ENCODE measurements at regions not wholly inside any gene's neighbourhood (a gene's known extent, or its start where the extent isn't known, plus 50 kb on each side); places are given as distances from the start of the nearest gene placed in this dataset.

DNA sequence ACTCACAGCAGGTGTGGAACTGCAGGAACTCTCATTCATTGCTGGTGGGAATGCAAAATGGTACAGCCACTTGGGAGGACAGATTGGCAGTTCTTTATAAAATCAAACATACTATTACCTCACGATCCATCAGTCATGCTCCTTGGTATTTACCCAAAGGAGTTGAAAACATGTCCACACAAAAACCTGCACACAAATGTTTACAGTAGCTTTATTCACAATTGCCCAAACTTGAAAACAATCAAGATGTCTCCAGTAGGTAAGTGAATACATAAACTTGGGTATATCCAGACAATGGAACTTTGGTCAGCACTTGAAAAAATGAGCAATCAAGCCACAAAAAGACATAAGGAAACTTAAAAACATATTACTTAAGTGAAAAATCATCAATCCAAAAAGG lies 215.5 kb downstream of the IRX1 start:
- in situ Hi-C loops (cut with HindIII; ENCODE audit: low sequenced_read_pairs) = no loop called here

DNA sequence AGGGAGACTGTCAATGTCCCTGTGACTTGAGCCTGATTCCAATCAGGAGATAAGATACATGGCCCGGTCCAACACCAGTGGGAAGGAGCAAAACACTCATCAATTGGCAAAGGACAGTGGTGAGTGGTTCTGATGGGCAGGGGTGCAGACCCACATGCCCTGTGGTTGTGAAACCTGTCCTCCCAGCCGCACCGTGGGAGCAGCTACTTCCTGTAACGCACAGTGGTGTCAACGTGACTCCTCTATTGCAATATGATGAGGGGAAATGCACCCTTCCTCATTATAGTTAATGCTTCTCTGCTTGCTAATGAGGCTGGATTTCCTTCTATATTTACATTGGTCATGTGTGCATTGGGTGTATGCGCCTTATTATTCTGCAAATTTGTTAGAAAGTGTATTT lies 223.0 kb downstream of the IRX1 start:
- in situ Hi-C loops (cut with HindIII; ENCODE audit: low sequenced_read_pairs) = no loop called here

DNA sequence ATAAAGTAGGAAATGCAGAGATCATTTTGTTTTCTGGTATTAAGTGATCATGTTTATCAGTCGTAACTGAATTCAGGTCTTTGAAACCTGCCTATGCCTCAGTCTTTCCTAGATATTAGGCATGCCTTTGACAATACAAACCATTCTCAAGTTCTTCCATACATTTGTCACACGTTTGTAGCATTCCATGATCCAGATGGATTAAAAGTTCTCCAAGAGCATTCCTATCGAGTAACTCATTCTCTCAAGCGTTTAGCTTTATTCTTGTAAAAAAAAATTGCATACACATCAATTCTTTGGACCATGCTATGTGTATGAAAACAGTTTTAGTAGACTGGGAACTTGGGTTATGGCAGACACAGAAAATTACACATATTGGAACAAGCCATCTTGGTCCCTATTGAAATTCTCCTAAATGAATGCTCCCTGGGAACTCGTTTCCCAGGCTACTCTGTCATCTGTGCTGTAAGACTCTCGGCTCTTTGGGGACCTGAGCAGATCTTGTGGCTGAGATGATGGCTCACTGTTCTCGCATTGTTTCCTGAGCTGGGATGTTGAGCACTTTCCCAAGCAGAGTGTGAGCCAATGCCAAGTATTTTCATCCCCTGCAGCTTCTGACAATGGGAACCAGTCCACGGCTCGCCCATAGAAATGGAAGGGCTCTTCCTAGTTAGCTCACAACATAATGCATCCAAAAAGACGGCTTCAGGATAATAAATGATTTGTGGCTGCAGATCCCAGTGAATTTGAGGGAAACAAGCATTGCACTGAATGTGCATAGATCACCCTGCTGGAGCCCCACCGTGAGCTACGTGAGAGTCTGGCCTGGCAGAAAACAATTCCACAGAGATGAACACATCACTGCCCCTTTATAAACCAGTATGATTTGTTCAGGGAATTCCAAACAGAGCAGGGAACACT lies 230.2 kb downstream of the IRX1 start:
- in situ Hi-C loops (cut with HindIII; ENCODE audit: low sequenced_read_pairs) = no loop called here

DNA sequence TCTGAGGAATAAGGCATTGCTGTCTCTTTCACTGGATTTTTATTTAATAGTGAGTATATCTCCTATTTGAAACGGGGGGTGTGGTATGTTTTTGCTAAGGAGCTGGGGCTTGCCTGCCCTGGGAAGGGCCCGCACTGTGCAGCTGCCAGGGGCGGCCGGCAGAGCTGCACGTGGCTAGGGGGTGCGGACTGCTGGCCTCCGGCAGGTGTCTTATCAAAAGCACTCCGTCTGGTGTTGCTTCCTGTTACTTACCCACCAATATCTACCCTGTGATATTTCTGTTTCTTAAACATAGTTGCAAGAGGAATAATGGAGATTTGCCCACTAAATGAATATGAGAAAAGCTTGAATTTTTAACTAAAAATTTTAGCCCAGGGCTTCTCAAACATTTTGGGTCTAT lies 232.0 kb downstream of the IRX1 start:
- in situ Hi-C loops (cut with HindIII; ENCODE audit: low sequenced_read_pairs) = no loop called here

DNA sequence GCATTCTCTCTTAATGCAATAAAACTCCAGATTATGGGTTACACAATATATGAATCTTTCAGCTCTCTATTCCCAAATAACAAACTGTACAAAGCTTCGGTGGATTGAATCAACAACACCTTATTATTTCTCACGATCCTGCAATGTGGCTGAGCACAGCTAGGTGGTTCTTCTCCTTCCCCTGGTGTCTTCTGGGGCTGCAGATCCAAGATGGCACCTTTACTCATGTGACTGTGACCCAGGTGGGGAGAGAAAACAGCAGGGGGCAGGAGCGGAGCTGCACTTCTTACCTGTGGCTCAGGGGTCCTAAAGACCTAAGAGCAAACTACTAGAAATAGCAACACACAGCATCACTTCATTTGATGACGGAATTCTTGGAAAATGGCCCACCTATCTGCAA lies 233.1 kb downstream of the IRX1 start:
- in situ Hi-C loops (cut with HindIII; ENCODE audit: low sequenced_read_pairs) = no loop called here

DNA sequence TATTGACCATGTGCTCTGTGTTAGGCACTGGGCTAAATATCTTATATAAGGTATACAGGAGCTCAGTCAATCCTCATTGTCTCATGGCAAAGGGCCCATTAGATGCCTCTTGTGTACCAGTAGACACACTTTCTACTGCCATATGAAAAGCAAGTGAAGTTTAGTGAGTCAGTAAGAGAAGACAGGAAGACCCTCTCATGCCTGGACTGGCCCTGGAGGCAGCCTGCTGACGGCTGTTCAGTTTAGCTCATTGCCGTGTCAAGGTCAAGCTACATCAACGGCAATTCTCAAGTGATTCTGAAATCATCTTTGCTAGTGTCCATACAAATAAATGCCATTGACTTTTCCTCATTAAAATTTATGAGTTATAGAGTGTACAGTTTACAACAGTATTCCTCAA lies 237.9 kb downstream of the IRX1 start:
- in situ Hi-C loops (cut with HindIII; ENCODE audit: low sequenced_read_pairs) = no loop called here

DNA sequence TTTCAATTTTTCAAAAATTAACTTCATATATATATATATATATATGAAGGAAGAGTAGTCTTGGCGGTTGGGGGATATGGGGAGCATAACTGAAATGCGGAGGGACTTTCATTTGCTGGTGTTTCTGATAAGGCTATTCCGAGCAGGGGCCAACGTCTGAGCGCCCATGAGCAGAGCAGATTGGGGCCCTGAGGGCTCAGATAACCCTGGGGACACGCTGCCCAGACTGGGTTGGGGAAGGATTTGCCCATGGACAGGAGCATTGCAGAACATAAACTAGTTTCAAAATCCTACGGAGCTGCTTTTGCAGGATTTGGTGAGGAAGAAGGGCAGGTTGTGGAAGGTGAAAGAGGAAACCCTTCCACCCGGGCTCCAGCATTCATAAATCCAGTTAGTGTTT lies 240.2 kb downstream of the IRX1 start:
- in situ Hi-C loops (cut with HindIII; ENCODE audit: low sequenced_read_pairs) = no loop called here

DNA sequence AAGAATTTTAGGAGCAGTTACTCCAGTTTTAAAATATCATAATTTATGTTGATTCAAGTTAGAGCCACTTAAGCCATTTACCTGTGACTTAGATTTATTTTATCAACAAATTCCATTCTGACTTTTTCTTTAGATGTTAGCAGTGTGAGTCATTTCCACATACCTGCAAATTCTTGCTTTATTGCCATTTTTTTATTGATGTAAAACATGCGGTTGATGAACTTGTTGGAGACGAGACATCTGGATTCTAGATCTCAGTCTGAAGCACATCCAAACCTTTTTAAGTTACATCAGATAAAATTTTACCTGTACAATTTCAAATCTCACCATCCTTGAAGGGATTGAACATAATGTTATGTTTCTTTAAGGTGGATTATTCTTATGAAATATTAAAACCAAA lies 240.9 kb downstream of the IRX1 start:
- in situ Hi-C loops (cut with HindIII; ENCODE audit: low sequenced_read_pairs) = no loop called here

DNA sequence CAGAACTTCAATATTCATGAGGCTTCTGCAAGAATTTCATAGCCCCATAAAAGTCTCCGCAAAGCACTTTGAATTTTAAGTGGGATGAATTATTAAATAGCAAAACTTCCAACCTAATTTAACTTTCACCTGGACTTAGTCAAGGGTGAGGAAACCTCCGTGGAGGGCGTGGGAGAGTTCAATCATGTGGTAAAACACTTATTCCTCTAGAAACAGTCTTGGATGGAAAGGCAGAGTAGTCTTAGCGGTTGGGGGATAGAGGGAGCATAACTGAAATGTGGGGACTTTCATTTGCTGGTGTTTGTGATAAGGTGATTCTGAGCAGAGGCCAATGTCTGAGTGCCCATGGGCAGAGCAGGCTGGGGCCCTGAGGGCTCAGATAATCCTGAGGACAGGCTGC lies 241.9 kb downstream of the IRX1 start:
- in situ Hi-C loops (cut with HindIII; ENCODE audit: low sequenced_read_pairs) = no loop called here

DNA sequence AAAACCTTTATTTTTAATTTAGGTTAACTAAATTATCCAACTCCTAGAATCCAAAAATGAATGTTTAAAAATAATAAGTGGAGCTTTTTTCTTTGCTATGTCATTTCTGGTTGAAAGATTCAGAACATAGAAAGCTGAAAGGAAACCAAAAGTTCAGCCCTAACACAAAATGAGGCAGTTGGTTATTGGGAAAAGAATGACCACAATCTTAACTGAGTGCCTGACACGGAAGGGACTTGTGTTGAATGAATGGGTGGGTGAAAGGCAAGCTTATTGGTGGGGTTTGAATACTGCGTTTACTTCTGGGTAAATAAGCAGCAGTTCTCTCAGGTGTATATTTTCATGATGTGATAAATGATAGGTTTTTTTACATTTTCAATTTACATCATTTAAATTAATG lies 243.5 kb downstream of the IRX1 start:
- in situ Hi-C loops (cut with HindIII; ENCODE audit: low sequenced_read_pairs) = no loop called here

DNA sequence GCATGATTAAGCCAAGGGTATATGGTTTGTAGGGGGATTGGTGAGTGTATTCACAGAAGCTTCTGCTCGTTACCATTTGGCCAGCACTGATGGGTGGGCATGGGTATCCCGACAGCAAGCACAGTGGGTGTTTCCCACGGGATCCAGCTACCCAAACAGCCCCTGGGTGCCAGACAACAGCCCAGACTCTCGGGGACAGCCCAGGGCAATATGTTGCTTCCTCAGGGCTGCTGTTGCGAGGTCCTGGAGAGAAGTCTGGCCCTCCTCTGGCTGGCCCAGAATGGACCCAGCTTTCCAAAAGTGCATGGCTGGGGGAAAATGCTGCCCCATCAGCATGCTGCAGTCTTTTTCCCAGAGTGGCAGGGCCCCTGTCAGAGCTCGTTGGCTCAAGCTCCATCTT lies 247.0 kb downstream of the IRX1 start:
- in situ Hi-C loops (cut with HindIII; ENCODE audit: low sequenced_read_pairs) = no loop called here

DNA sequence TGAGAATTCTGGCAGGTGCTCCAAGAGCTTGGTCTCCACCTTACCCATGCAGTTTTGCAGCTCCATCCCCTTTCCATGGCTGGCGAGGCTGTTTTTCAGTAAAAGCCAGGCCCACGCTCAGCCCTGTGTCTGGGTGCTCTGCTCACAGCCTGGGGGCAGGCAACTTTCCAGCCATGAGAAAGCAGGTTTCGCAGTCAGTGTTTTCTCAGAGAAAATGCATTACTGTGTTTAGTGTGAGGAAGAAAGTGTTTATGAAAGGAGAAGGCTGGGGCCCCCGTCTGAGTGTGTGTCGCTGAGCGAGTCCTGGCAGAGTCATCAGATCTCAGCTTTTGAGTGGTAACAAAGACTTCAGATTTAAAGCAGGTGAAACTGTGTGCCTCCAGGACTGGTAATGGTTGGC lies 248.1 kb downstream of the IRX1 start:
- in situ Hi-C loops (cut with HindIII; ENCODE audit: low sequenced_read_pairs) = no loop called here

DNA sequence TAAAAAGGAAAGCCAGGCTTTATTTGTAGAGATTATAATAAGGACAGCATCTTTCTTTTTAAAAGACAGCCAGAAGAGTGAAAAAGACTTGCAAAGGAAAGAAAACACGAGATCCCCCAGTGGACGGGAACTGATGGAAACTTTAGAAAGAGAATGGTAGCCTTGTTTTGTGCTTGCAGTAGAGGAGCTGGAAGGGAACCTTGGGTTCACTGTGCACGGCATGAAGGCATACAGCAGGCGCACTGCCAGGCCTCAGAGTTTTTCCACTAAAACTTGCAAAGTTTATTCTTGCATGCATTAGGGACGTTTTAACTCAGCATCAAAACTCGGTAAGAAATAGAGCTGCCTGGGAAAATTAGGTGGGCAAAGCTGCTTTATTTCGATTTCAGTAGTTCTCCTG lies 248.6 kb downstream of the IRX1 start:
- in situ Hi-C loops (cut with HindIII; ENCODE audit: low sequenced_read_pairs) = no loop called here

DNA sequence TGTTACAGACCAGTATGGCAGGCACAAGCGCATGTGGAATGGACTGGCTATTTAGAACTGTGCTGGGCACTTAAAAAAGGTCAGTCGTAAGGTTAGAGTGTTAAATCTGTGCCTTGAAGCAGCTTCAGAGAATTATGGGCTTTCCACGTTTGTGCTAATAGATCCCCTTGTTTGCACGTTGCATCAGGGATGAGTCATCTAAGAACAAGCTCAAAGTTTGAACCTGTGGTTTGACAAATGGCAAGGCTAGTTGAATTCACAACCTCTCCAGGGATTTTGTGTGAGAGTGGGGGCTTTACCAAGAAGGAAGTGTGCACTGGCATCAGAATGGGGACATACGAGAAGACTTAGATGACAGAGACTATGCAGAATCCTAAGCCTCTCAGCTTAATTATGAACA lies 249.6 kb downstream of the IRX1 start:
- in situ Hi-C loops (cut with HindIII; ENCODE audit: low sequenced_read_pairs) = no loop called here

DNA sequence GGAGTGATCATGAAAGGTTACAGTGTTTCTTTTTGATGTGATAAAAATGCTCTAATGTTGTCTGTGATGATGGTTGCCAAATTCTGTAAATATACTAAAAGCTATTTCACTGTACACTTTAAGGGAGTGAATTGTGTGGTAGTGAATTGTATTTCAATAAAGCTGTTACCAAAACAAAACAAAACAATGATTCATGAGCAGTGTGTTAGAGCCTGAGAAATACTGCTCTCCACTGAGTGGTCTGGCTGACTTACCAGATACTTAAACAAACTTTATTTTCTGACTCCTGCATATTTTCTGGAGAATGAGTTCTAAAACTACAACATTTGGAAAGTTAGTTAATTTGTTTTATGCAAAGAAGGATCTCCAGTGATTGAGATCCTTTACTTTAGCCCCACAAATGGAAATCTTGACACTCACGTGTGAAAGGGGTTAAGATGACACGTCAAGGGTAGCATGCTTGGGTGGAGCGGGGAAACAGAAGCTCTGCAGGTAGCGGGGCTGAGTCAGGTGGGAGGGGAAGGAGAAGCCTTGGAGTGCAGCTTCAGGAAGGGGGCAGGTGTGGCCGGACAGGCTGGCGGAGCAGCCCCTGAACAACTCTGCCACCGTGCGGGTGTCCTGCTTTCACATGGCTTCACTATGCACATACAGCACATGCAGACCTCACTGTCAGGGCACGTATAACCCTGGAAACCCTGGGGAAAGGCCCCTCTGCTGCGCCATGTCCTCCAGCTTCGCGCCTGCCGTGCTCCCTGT lies 256.7 kb downstream of the IRX1 start:
- in situ Hi-C loops (cut with HindIII; ENCODE audit: low sequenced_read_pairs) = no loop called here

DNA sequence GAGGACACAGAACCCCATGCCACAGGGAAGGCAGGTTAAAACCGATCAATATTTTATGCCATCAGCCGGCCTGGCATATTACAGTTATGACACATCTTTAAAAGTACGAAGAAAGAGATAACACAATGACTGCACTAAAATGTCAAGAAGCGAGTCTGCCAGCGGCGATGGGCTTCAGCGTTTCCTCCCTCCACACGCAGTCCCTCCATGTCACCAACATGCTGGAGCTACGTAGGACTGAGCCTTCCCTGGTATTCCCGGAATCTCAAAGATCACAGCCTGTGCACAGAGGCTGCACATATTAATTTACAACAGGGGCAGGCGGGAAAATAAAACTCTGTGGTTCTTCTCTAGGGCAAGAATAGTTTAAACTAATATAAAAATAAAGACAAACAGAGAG lies 257.7 kb downstream of the IRX1 start:
- in situ Hi-C loops (cut with HindIII; ENCODE audit: low sequenced_read_pairs) = no loop called here

DNA sequence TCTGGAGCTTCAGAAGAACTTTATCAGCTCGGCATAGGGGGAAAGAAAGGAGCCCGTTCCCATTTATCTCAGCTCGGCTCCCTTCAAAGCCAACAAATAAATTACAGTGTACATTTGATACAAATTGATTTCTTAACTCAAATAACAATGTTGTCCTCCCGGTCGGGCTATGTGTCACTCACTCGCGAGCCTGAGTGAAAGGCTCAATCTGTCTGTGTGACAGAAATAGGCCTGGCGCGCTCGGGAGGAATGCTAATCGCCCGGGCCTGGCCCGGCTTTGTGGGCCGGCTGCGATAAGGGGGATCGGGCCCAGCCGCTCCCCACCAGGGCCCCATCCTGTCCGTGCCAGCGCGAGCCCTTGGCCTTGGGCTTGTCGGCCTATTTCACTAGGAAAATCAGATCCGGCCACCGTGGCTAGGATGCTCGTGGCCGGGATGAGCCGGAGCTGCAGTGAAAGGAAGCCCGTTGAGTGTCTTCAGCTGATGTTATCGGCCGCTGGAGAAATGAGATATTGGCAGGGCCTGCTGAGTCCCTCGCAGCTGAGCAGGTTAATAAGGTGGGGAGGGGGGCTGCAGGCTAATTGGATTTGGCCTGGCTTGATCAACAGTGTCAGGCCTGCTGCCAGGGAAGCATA lies 258.7 kb downstream of the IRX1 start:
- in situ Hi-C loops (cut with HindIII; ENCODE audit: low sequenced_read_pairs) = no loop called here

DNA sequence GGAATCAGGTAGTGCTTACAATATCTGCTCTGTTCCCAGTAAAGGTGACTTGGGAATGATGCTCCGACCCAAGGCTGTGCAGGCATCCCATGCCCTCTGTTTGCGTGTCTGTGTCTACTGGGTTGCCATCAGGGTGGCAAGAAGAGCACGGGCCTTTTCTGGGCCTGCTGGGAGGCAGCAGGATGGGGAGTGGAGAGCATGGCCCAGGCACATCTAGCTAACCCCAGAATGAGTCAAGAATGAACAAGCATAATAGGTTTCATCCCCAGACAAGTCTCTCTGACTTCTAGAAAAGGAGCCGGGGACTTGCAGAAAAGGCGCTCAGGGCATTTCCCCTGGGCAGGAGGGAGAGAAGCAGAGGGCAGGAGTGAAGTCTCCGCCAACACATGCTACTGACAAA lies 260.4 kb downstream of the IRX1 start:
- in situ Hi-C loops (cut with HindIII; ENCODE audit: low sequenced_read_pairs) = no loop called here

DNA sequence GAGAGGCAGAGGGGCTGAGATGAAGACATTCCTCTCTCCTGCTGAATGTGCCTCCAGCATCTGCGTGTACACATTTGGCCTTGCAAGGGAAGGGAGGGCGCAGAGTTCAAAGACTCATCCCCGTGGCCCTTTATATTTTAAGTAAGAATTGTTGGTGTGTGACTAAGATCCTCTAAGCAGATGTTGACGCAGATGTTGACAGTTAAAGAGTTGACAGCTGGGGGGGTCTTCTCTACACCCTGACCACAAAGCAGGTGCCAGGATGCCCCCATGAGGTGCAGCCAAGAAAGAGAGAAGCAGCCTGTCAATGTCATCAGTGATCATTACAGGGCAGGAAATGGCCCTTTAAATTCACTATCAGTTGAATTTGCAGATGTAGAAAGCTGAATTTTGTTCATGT lies 262.9 kb downstream of the IRX1 start:
- in situ Hi-C loops (cut with HindIII; ENCODE audit: low sequenced_read_pairs) = no loop called here

DNA sequence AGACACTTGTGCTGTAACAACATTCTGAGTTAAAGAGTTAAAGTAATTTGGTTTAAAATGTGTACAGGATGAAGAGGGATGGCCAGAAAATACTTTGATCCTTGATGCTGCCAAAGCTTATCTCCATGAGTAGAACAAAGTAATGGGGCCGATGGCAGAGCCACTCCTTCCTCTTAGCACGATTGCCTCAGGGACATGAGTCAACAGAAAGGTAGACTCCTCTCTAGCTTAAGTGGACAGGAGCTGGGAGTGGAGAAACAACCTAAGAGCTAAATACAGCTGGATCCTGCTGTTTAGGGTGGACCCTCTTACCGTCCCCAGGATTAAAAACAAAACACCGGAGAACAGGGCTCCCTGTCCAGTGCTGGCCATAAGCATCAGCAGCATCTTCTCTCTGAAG lies 267.3 kb downstream of the IRX1 start:
- in situ Hi-C loops (cut with HindIII; ENCODE audit: low sequenced_read_pairs) = no loop called here

DNA sequence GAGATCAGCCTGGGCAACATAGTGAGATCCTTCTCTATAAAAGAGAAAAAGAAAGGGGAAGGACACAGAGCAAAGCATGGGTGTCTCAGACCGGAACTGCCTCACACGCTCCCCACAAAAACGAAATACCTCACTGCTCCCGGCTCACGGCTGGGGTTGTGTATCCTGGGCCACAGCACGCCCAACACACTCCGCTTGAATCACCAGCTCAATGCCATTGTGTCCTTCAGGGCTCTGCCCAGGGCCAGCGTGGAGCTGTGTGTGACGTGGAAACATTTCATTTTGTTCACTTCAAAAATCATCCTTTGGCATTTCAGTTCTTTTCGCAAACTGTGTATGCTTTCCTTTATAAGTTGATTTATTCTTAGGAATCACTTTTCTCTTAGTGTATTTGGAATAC lies 279.5 kb downstream of the IRX1 start:
- in situ Hi-C loops (cut with HindIII; ENCODE audit: low sequenced_read_pairs) = no loop called here

DNA sequence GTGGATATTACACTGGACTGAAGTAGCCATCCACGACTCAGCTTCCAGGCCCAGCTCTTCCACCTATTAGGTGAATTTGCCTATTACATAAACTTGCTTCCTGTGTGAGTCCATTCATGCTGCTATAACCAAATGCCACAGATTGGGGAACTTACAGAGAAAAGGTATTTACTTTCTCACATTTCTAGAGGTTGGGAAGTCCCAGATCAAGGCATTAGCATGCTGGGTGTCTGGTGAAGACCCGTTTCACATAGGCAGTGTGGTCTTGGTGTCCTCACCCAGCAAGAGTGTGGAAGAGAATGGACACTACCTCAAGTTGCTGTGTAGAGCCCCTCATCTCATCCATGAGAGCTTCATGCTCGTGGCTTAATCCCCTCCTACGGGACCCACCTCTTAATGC lies 282.6 kb downstream of the IRX1 start:
- in situ Hi-C loops (cut with HindIII; ENCODE audit: low sequenced_read_pairs) = no loop called here
